Liver (tissue), 8 donors: ENCODE measurements at regions not wholly inside any gene's neighbourhood (a gene's known extent, or its start where the extent isn't known, plus 50 kb on each side); places are given as distances from the start of the nearest gene placed in this dataset.

Source experiments
- DNase-seq: peaks from one replicate; pipeline ENCODE4 v3.0.0-alpha.2; 2017; ENCODE audit warnings: low spot score
- H3K27ac ChIP-seq, 2 donors: one replicate each; pipeline ENCODE4 v1.7.0; 2013; ENCODE audit warnings: inconsistent platforms in 2 of 2, low read length in 2 of 2, control low read depth in 1 of 2, low read depth in 1 of 2, mild to moderate bottlenecking in 1 of 2
- H3K27me3 ChIP-seq, 4 donors: one replicate each; pipeline versions ENCODE4 v1.6.1 to v1.7.0; 2013; ENCODE audit warnings: low read length in 3 of 4, inconsistent platforms in 1 of 4, mild to moderate bottlenecking in 1 of 4, moderate library complexity in 1 of 4; ENCODE audit not compliant: control insufficient read depth in 4 of 4, insufficient read depth in 4 of 4
- H3K36me3 ChIP-seq, 4 donors: one replicate each; pipeline versions ENCODE4 v1.6.1 to v1.7.0; 2013; ENCODE audit warnings: low read length in 3 of 4, mild to moderate bottlenecking in 3 of 4, low read depth in 1 of 4, moderate library complexity in 1 of 4; ENCODE audit not compliant: control insufficient read depth in 4 of 4, insufficient read depth in 3 of 4
- H3K4me1 ChIP-seq, 4 donors: one replicate each; pipeline versions ENCODE4 v1.6.1 to v1.7.0; 2013; ENCODE audit warnings: low read length in 3 of 4, mild to moderate bottlenecking in 3 of 4, moderate library complexity in 1 of 4; ENCODE audit not compliant: control insufficient read depth in 4 of 4, insufficient read depth in 4 of 4
- H3K4me3 ChIP-seq, 3 donors: one replicate each; pipeline versions ENCODE4 v1.6.1 to v1.7.0; 2013; ENCODE audit warnings: low read length in 3 of 3, control low read depth in 1 of 3, low read depth in 1 of 3, mild to moderate bottlenecking in 1 of 3
- H3K9ac ChIP-seq, 2 donors: one replicate each; pipeline ENCODE4 v1.7.0; 2013; ENCODE audit warnings: low read length in 2 of 2, mild to moderate bottlenecking in 2 of 2, moderate library complexity in 2 of 2, control low read depth in 1 of 2, low read depth in 1 of 2
- H3K9me3 ChIP-seq, 4 donors: one replicate each; pipeline versions ENCODE4 v1.6.1 to v1.7.0; 2013; ENCODE audit warnings: low read length in 3 of 4; ENCODE audit not compliant: control insufficient read depth in 4 of 4
- CTCF ChIP-seq: fragments of 150-350 bp; IDR thresholded peaks from 2 replicates; pipeline ENCODE4 v1.5.1; 2017; ENCODE audit warnings: improper control_type of control experiment, low read depth, low read length; ENCODE audit not compliant: missing input control
- EGR1 ChIP-seq, 2 donors: IDR thresholded peaks; 2 replicates each; pipeline ENCODE4 v1.6.1; 2016 to 2018; ENCODE audit warnings: antibody characterized with exemption in 2 of 2, low read depth in 2 of 2
- FOXA1 ChIP-seq: IDR thresholded peaks from 2 replicates; pipeline ENCODE4 v1.6.1; 2016; ENCODE audit warnings: antibody characterized with exemption
- FOXA2 ChIP-seq: IDR thresholded peaks from 2 replicates; pipeline ENCODE4 v1.6.1; 2016; ENCODE audit warnings: antibody characterized with exemption
- GABPA ChIP-seq, 2 donors: IDR thresholded peaks in 1 of 2; conservative IDR thresholded peaks in 1 of 2; 2 replicates each; pipeline ENCODE4 v1.6.1; 2016; ENCODE audit warnings: antibody characterized with exemption in 2 of 2, mild to moderate bottlenecking in 1 of 2, moderate library complexity in 1 of 2
- HNF4A ChIP-seq, 2 donors: conservative IDR thresholded peaks; 2 replicates each; pipeline ENCODE4 v1.6.1; 2016; ENCODE audit warnings: antibody characterized with exemption in 2 of 2, mild to moderate bottlenecking in 2 of 2
- HNF4G ChIP-seq: IDR thresholded peaks from 2 replicates; pipeline ENCODE4 v1.6.1; 2016; ENCODE audit warnings: antibody characterized with exemption
- NR2F2 ChIP-seq: IDR thresholded peaks from 2 replicates; pipeline ENCODE4 v1.6.1; 2016; ENCODE audit warnings: antibody characterized with exemption
- RAD21 ChIP-seq, 2 donors: IDR thresholded peaks; 2 replicates each; pipeline ENCODE4 v1.6.1; 2016; ENCODE audit warnings: antibody characterized with exemption in 2 of 2, mild to moderate bottlenecking in 2 of 2
- REST ChIP-seq: IDR thresholded peaks from 2 replicates; pipeline ENCODE4 v1.6.1; 2016; ENCODE audit warnings: antibody characterized with exemption, mild to moderate bottlenecking
- RXRA ChIP-seq, 2 donors: IDR thresholded peaks; 2 replicates each; pipeline ENCODE4 v1.6.1; 2017 to 2018; ENCODE audit warnings: antibody characterized with exemption in 2 of 2, mild to moderate bottlenecking in 1 of 2
- YY1 ChIP-seq: IDR thresholded peaks from 2 replicates; pipeline ENCODE4 v1.6.1; 2016; ENCODE audit warnings: antibody characterized with exemption, mild to moderate bottlenecking
- WGBS: extraction: QIAGEN DNeasy Blood & Tissue Kit; methylation state at CpG from one replicate; pipeline ENCODE4 v1.1.7; 2013; 5-methylcytosine and 5-hydroxymethylcytosine counted together
- TF ChIP-seq, protein P1 (sequence below): IDR thresholded peaks from 2 replicates; pipeline ENCODE4 v1.6.1; 2016; ENCODE audit warnings: antibody characterized with exemption
- TF ChIP-seq, protein P2 (sequence below): IDR thresholded peaks from 2 replicates; pipeline ENCODE4 v1.6.1; 2016; ENCODE audit warnings: antibody characterized with exemption
- donor health status: healthy.
- donor health status: healthy.
- donor health status: healthy.
- donor health status: healthy.
- donor health status: healthy.

- no peak overlapping the region for H3K4me3 ChIP-seq
- no peak for DNase-seq
- no peaks in the 10 kb centered on the region for H3K9me3 ChIP-seq
- no peak overlapping the region for H3K9ac ChIP-seq
- TF ChIP-seq EGR1 (IDR thresholded peaks at IDR 0.05; ENCODE audit: low read depth in 2 of 2) = no peak
- no peak for TF ChIP-seq NR2F2
- TF ChIP-seq, protein P1, sequence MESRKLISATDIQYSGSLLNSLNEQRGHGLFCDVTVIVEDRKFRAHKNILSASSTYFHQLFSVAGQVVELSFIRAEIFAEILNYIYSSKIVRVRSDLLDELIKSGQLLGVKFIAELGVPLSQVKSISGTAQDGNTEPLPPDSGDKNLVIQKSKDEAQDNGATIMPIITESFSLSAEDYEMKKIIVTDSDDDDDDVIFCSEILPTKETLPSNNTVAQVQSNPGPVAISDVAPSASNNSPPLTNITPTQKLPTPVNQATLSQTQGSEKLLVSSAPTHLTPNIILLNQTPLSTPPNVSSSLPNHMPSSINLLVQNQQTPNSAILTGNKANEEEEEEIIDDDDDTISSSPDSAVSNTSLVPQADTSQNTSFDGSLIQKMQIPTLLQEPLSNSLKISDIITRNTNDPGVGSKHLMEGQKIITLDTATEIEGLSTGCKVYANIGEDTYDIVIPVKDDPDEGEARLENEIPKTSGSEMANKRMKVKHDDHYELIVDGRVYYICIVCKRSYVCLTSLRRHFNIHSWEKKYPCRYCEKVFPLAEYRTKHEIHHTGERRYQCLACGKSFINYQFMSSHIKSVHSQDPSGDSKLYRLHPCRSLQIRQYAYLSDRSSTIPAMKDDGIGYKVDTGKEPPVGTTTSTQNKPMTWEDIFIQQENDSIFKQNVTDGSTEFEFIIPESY = no peak
- no peak for TF ChIP-seq REST
- TF ChIP-seq HNF4G = no peak
- no peak for TF ChIP-seq YY1
- H3K4me1 ChIP-seq = no peaks in the 10 kb centered on the region
- H3K36me3 ChIP-seq = no peaks in the 10 kb centered on the region
- WGBS = 90% methylated on average over 12 of the region's 12 CpGs
- no peak overlapping the region for H3K27ac ChIP-seq
- no peaks in the 10 kb centered on the region for H3K27me3 ChIP-seq
Measured at GRCh38 chr3:55370272-55370671, 116.8 kb downstream of the WNT5A start.

DNA sequence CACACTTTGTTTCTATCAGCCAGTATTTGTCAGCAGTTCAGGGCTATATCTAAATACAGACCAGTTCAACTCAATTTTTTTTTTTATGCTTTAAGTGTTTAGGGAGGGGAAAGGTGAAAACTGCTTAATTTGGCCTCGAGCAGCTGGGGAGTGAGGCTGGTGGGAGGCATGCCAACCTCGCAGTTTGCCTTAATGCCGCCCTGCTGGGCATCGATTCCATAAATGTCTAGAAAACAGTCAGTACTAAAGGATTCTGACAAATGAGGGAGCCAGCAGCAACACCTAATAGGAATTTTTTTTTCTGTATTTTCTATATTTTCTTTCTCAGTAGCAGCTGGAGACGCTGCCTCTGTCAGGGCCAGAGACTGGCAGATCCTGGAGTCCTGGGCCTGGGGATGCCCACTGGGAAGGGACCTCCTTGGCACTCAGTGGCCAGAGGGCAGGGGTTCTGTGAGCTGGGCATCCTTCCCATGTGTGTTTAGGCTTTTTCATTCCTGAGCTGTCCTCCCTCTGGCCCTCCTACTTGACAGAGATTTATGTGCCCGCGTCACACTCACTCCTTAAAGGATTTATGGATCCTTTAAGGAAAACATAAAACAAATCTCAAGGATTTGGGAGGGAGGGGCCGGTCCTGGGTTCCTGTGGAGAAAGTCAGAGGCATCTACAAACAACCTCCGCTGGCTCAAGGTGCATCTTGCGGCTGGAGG lies 117.8 kb downstream of the WNT5A start:
- Histone ChIP-seq H3K36me3 (no peaks in the 10 kb centered on the region), H3K4me1 (no peaks in the 10 kb centered on the region), H3K4me3 (no peak overlapping the region), H3K27me3 (no peaks in the 10 kb centered on the region), H3K9me3 (no peaks in the 10 kb centered on the region), H3K9ac (no peak overlapping the region), H3K27ac (no peak overlapping the region)
- TF ChIP-seq EGR1 (IDR thresholded peaks at IDR 0.05; ENCODE audit: low read depth in 2 of 2) (no peak), RAD21 (IDR thresholded peaks at IDR 0.05) (no peak), FOXA1 (no peak), FOXA2 (no peak), YY1 (no peak)
- TF ChIP-seq, protein P1 = no peak
- no peak for DNase-seq
- whole genome bisulfite sequencing = 83% methylated on average over 10 of the region's 10 CpGs

GRCh38 chr3:55368366-55368765 lies 118.7 kb downstream of the WNT5A start:
- DNase-seq = no peak
- Histone ChIP-seq H3K27me3 (no peaks in the 10 kb centered on the region), H3K4me1 (no peaks in the 10 kb centered on the region), H3K4me3 (no peak overlapping the region), H3K9me3 (no peaks in the 10 kb centered on the region), H3K36me3 (no peaks in the 10 kb centered on the region), H3K27ac (no peak overlapping the region), H3K9ac (no peak overlapping the region)
- TF ChIP-seq, protein P2, sequence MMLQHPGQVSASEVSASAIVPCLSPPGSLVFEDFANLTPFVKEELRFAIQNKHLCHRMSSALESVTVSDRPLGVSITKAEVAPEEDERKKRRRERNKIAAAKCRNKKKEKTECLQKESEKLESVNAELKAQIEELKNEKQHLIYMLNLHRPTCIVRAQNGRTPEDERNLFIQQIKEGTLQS = no peak
- TF ChIP-seq GABPA (IDR thresholded peaks at IDR 0.05 in 1 of 2, conservative IDR thresholded peaks at IDR 0.05 in 1 of 2) (no peak), HNF4G (no peak), YY1 (no peak), RAD21 (IDR thresholded peaks at IDR 0.05) (no peak), RXRA (IDR thresholded peaks at IDR 0.05) (no peak), HNF4A (conservative IDR thresholded peaks at IDR 0.05) (no peak), CTCF (no peak)
- TF ChIP-seq, protein P1 = no peak
- 91% methylated on average over 6 of the region's 6 CpGs for WGBS
